Testis (tissue), 2 donors: ENCODE measurements at regions not wholly inside any gene's neighbourhood (a gene's known extent, or its start where the extent isn't known, plus 50 kb on each side); places are given as distances from the start of the nearest gene placed in this dataset.

Source experiments
- DNase-seq: peaks from one replicate; pipeline ENCODE4 v3.0.0-alpha.2; 2019
- H3K27ac ChIP-seq, 2 donors: fragments of 200-600 bp; sonication (generic); one replicate each; pipeline ENCODE4 v1.5.1; 2019
- H3K27me3 ChIP-seq: fragments of 200-600 bp; sonication (generic); one replicate; pipeline ENCODE4 v1.5.1; 2019
- H3K36me3 ChIP-seq: fragments of 200-600 bp; sonication (generic); one replicate; pipeline ENCODE4 v1.5.1; 2017; ENCODE audit warnings: low read depth; ENCODE audit errors: missing control alignments
- H3K4me1 ChIP-seq: fragments of 200-600 bp; sonication (generic); one replicate; pipeline ENCODE4 v1.5.1; 2019
- H3K4me3 ChIP-seq, 2 donors: fragments of 200-600 bp; sonication (generic); one replicate each; pipeline ENCODE4 v1.5.1; 2017 to 2019
- H3K9me3 ChIP-seq: fragments of 200-600 bp; sonication (generic); one replicate; pipeline ENCODE4 v1.5.1; 2017
- CTCF ChIP-seq, 3 experiments: fragments of 450-650 bp in 2 of 3; fragments of 200-600 bp in 1 of 3; sonication (generic) in 1 of 3; IDR thresholded peaks; one replicate each; pipeline ENCODE4 v1.5.1; 2016 to 2019; ENCODE audit warnings: antibody characterized with exemption in 3 of 3, mild to moderate bottlenecking in 2 of 3, moderate library complexity in 1 of 3
- POLR2A ChIP-seq: fragments of 450-650 bp; IDR thresholded peaks from one replicate; pipeline ENCODE4 v1.6.1; 2017; ENCODE audit warnings: antibody characterized with exemption, mild to moderate bottlenecking, moderate library complexity
- WGBS, 2 donors: methylation state at CpG; one replicate each; pipeline ENCODE4 v1.1.5; 2018; 5-methylcytosine and 5-hydroxymethylcytosine counted together
- intact Hi-C: fragments of 100-400 bp; cut with DNase I; formaldehyde crosslinking; loops from one replicate; pipeline ENCODE4 v1.15.1; 2023; ENCODE audit warnings: low total_unique reads

GRCh38 chr19:28610731-28611130, 602.2 kb downstream of the UQCRFS1 start:
- H3K27me3 ChIP-seq, result no peaks in the 10 kb centered on the region
- TF ChIP-seq CTCF (IDR thresholded peaks at IDR 0.05) (no peak), POLR2A (no peak)
- no peak overlapping the region for H3K4me3 ChIP-seq
- 88 to 89% methylated on average over 5 to 6 of the region's 6 CpGs for WGBS, 2 donors
- no peak overlapping the region for H3K27ac ChIP-seq
- no peak for DNase-seq
- H3K4me1 ChIP-seq, result no peaks in the 10 kb centered on the region
- no peaks in the 10 kb centered on the region for H3K36me3 ChIP-seq
- intact Hi-C loops, result no loop called here
- H3K9me3 ChIP-seq, result no peaks in the 10 kb centered on the region

GRCh38 chr19:28609944-28610343, 603.0 kb downstream of the UQCRFS1 start:
- TF ChIP-seq POLR2A (no peak), CTCF (IDR thresholded peaks at IDR 0.05) (no peak)
- intact Hi-C loops, result no loop called here

GRCh38 chr19:28609091-28609755, 603.7 kb downstream of the UQCRFS1 start:
- DNase-seq, result no peak
- Histone ChIP-seq H3K4me1 (no peaks in the 10 kb centered on the region), H3K9me3 (no peaks in the 10 kb centered on the region), H3K36me3 (no peaks in the 10 kb centered on the region), H3K4me3 (no peak overlapping the region), H3K27ac (no peak overlapping the region), H3K27me3 (no peaks in the 10 kb centered on the region)
- no peak for TF ChIP-seq CTCF (IDR thresholded peaks at IDR 0.05)
- TF ChIP-seq POLR2A, result no peak
- WGBS, 2 donors, result 84 to 89% methylated on average over 8 of the region's 8 CpGs
- intact Hi-C loops, result no loop called here

More at GRCh38 chr19:28609944-28610343, 603.0 kb downstream of the UQCRFS1 start:
- 92 to 96% methylated on average over 4 to 5 of the region's 5 CpGs for WGBS, 2 donors
- Histone ChIP-seq H3K27ac (no peak overlapping the region), H3K27me3 (no peaks in the 10 kb centered on the region), H3K4me3 (no peak overlapping the region), H3K9me3 (no peaks in the 10 kb centered on the region), H3K4me1 (no peaks in the 10 kb centered on the region), H3K36me3 (no peaks in the 10 kb centered on the region)
- no peak for DNase-seq

GRCh38 chr19:28608292-28608691, 604.7 kb downstream of the UQCRFS1 start:
- intact Hi-C loops, result no loop called here
- no peaks in the 10 kb centered on the region for H3K36me3 ChIP-seq
- no peak overlapping the region for H3K4me3 ChIP-seq
- no peaks in the 10 kb centered on the region for H3K4me1 ChIP-seq
- H3K9me3 ChIP-seq, result no peaks in the 10 kb centered on the region
- DNase-seq, result no peak
- H3K27me3 ChIP-seq, result no peaks in the 10 kb centered on the region
- TF ChIP-seq POLR2A (no peak), CTCF (IDR thresholded peaks at IDR 0.05) (no peak)
- 93 to 94% methylated on average over 4 of the region's 4 CpGs for WGBS, 2 donors
- H3K27ac ChIP-seq, result no peak overlapping the region

GRCh38 chr19:28607066-28607583, 605.8 kb downstream of the UQCRFS1 start:
- intact Hi-C loops, result no loop called here
- Histone ChIP-seq H3K4me3 (no peak overlapping the region), H3K27ac (no peak overlapping the region), H3K36me3 (no peaks in the 10 kb centered on the region), H3K9me3 (no peaks in the 10 kb centered on the region), H3K4me1 (no peaks in the 10 kb centered on the region), H3K27me3 (no peaks in the 10 kb centered on the region)
- no peak for DNase-seq
- 95 to 98% methylated on average over 14 of the region's 14 CpGs for WGBS, 2 donors
- no peak for TF ChIP-seq CTCF (IDR thresholded peaks at IDR 0.05)
- no peak for TF ChIP-seq POLR2A
